AG09319 (cell line): ENCODE measurements at regions not wholly inside any gene's neighbourhood (a gene's known extent, or its start where the extent isn't known, plus 50 kb on each side); places are given as distances from the start of the nearest gene placed in this dataset.

Experiments
- DNase-seq: peaks from one replicate; pipeline ENCODE4 v3.0.0-alpha.2; 2010; ENCODE audit warnings: low read depth; ENCODE audit errors: extremely low read depth
- TF ChIP-seq, protein P1 (sequence below): IDR thresholded peaks from 2 replicates; pipeline ENCODE4 v1.5.1; 2011; ENCODE audit warnings: low read depth, mild to moderate bottlenecking, inconsistent platforms, low read length, moderate library complexity

DNA sequence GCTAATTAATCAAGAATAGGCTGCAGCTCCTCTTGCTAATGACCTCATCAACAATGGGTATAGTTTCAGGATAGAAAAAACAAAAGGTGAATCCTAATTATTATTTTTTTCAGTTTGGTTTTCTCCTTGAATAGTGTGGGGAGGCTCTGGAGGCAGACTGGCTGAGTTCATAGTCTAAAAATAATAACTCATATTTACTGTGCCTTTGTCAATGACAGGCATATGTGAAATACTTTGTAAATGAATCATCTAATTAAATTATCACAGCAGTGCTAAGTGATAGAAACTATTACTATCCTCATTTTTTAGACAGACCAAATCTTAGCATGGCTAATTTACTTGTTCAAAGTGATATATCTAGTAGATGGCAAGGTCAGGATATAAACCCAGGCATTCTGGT, 1261.0 kb upstream of the SLC10A2 start:
- TF ChIP-seq, protein P1, sequence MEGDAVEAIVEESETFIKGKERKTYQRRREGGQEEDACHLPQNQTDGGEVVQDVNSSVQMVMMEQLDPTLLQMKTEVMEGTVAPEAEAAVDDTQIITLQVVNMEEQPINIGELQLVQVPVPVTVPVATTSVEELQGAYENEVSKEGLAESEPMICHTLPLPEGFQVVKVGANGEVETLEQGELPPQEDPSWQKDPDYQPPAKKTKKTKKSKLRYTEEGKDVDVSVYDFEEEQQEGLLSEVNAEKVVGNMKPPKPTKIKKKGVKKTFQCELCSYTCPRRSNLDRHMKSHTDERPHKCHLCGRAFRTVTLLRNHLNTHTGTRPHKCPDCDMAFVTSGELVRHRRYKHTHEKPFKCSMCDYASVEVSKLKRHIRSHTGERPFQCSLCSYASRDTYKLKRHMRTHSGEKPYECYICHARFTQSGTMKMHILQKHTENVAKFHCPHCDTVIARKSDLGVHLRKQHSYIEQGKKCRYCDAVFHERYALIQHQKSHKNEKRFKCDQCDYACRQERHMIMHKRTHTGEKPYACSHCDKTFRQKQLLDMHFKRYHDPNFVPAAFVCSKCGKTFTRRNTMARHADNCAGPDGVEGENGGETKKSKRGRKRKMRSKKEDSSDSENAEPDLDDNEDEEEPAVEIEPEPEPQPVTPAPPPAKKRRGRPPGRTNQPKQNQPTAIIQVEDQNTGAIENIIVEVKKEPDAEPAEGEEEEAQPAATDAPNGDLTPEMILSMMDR: no peak

DNA sequence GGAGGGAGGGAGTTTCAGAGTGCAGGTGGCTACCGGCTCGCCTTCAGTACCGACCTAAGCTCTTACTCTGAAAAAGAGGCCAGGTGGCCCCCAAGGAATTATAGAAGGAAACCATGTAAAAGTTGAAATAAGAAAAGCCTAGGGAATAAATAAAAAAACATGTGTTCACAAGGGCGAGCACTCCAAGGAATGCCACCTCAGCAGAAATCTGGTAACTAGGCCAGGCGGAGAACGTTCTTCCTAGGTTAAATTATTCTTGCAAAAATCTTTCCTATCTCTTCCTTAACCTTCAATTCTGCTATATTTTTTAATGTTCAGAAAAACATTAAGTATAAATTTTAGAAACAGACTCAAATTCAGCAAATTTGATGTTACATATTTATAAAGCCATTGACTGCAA, 1260.3 kb upstream of the SLC10A2 start:
- no peak for DNase-seq
- TF ChIP-seq, protein P1: no peak

More for the DNA sequence above, 1261.0 kb upstream of the SLC10A2 start:
- no peak for DNase-seq

DNA sequence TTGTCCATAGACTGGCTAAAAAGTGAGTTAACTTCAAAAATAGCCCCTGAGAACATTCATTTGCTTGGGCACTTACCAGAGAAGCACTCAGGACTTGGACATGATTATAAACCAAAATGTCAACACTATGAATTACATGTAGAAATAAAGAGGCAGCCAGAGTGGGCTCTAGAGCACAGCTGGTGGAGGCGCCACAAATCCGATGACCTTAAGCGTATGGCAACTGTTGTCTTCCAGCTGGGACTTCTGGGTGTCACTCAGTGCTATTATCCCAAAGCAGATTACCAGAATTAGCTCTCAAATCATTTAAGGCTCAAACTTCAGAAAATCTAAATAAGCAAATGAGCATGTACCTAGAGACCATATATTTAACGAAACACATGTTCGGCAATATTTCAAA, 1255.5 kb upstream of the SLC10A2 start:
- no peak for DNase-seq

DNA sequence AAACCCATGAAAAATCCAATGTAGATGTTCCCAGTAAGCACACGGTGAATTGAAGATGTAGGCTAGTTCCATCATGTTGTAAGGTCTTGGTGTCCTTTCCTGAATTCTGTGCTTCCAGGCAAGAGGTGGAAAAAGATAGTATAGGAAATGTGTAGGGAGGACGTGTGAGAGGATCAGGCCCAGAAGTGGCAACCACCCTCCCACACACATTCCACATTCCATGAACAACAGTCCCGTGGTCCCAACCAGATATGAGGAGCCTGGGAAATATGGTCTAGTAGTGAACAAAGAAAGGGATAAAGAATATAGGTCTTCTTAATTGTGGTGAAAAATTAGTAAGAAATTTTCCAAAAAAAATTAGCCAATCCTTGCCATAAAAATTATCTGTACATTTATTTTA, 1254.2 kb upstream of the SLC10A2 start:
- TF ChIP-seq, protein P1: no peak
- no peak for DNase-seq

More for the DNA sequence above, 1255.5 kb upstream of the SLC10A2 start:
- TF ChIP-seq, protein P1: no peak

DNA sequence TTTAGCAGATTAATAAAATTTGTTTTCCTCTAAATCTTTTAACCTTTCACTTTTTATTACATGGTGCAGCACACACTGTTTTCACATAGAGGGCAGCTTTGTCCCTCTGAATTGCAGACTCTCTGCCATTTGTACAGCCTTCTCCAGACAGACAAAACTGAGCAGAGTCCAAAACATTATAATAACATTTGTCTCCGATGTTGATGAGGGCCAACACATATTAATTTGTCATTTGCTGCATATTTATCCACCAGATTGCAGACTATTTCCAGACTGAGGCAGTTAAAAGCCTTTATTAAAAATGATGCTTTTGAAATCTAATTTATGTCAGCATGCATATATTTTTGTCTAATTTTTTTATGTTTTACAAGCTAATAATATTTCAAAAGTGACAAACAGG, 1251.9 kb upstream of the SLC10A2 start:
- TF ChIP-seq, protein P1: no peak
- DNase-seq: no peak

DNA sequence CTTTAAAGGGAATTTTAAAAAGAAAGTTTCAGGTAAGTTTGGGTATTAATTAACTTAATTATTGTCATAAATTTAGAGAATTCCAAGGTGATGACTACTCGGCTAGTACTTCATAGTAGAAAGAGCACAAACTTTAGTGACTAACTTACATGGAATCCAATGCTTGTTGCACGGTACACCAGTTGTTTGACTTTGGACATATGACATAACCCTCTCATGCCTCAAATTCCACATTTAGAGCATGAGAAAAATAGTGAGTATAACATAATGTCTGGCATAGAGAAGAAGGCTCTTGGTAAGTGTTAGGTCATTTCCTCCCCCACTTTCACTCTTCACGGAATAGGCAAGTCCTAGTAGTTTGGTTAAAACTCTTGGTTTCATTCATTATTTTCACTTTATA, 1249.4 kb upstream of the SLC10A2 start:
- no peak for DNase-seq
- TF ChIP-seq, protein P1: no peak

DNA sequence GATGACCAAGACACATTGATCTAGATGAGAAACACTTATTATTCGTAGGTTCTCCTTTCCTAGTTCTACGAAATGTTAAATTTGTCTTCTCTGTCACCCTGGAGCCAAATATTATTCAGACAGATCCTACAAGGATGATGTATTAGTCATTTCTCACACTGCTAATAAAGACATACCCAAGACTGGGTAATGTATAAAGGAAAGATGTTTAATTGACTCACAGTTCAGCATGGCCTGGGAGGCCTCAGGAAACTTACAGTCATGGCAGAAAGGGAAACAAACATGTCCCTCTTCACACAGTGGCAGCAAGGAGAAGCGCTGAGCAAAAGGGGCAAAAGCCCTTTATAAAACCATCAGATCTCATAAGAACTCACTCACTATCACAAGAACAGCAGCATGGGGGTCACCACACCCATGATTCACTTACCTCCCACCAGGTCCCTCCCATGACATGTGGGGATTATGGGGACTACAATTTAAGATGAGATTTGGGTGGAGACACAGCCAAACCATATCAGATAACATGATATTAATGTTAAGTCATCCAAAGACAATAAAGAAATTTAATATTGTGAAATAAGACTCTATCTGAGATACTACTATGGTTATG, 1248.8 kb upstream of the SLC10A2 start:
- TF ChIP-seq, protein P1: no peak
- DNase-seq: no peak
